ENCODE measurements at regions not wholly inside any gene's neighbourhood (a gene's known extent, or its start where the extent isn't known, plus 50 kb on each side); places are given as distances from the start of the nearest gene placed in this dataset.

GRCh38 chr5:148951612-148952011, 111.2 kb downstream of the SH3TC2 start:
- no peak for DNase-seq

DNA sequence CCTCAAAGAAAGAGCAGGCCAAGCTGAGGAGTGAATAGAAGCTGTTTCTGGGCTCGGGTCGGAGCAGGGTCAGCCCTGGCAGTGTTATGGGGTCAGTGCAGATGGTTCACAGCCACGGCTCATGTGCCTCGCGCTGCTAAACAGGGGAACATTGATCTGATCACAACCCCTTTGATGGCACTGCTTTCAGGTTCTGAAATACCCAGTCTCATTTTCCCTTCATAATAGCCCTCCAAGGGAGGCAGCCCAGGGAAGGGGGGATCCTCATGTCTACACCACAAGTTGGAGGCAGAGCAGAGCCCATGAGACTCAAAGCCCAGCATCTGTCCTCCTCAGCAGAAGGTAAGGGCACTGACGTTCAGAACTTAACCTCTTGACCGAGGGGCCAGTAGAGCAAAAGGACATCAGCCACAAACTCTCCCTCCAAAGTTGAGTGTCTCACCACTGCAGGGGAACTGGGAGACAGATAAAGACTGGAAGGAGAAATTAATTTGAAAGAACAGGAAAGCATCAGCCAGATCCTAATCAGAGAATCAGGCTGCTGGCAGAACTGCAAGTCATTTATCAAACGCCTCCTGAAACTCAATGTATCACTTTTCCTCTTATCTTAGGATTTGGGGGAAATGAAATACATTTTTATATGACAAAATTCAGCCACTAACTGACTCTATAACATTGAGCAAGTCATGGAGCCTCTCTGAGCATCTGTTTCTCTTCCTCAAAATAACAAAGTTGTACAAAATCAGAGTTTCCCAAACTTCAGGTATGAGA, 110.6 kb downstream of the SH3TC2 start:
- DNase-seq = no peak

DNA sequence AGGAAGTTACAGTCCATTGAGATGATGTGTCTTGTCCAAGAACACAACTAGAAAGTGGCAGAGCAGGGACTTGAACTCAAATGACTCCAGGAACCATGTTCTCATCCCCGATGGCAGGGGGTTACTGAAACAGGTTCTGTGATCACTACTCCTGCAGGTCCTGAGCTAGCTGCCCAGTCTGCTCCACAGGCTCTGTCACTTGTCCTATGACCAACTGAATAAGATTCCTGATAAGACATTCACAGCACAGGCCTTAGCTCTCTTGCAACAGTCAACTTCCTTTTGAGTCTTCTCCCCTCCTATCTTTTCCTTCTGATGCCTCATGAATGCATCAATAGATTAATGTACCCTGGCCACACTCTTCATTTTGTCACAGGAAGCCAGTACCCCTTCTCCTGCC, 109.2 kb downstream of the SH3TC2 start:
- no peak for DNase-seq

Data from activated naive CD4-positive, alpha-beta T cell treated with Interleukin-2 at 50 U/mL for 16 hours (primary cell).